H9 (cell line): ENCODE measurements at regions not wholly inside any gene's neighbourhood (a gene's known extent, or its start where the extent isn't known, plus 50 kb on each side); places are given as distances from the start of the nearest gene placed in this dataset.

Experiments
- DNase-seq: peaks from one replicate; pipeline ENCODE4 v3.0.0-alpha.2; 2017
- H2AFZ ChIP-seq: one replicate; pipeline ENCODE4 v1.6.1; 2013; ENCODE audit warnings: mild to moderate bottlenecking, low read length, control low read depth, moderate library complexity
- H2AK5ac ChIP-seq: 2 replicates; pipeline ENCODE4 v1.6.1; 2013; ENCODE audit warnings: low read length, control low read depth, mixed read lengths; ENCODE audit not compliant: insufficient read length
- H2BK120ac ChIP-seq: one replicate; pipeline ENCODE4 v1.6.1; 2013; ENCODE audit warnings: low read depth, mild to moderate bottlenecking, low read length, control low read depth, inconsistent platforms; ENCODE audit not compliant: poor library complexity, severe bottlenecking
- H2BK12ac ChIP-seq: 2 replicates; pipeline ENCODE4 v1.6.1; 2013; ENCODE audit warnings: low read length, control low read depth, mixed read lengths, low read depth; ENCODE audit not compliant: insufficient read length
- H2BK15ac ChIP-seq: 2 replicates; pipeline ENCODE4 v1.6.1; 2013; ENCODE audit warnings: low read depth, low read length, control low read depth
- H2BK20ac ChIP-seq: one replicate; pipeline ENCODE4 v1.6.1; 2013; ENCODE audit warnings: low read depth, mild to moderate bottlenecking, low read length, control low read depth, inconsistent platforms; ENCODE audit not compliant: poor library complexity, severe bottlenecking
- H2BK5ac ChIP-seq: 2 replicates; pipeline ENCODE4 v1.6.1; 2013; ENCODE audit warnings: low read length, control low read depth, mixed read lengths; ENCODE audit not compliant: insufficient read length
- H3K14ac ChIP-seq: 2 replicates; pipeline ENCODE4 v1.6.1; 2013; ENCODE audit warnings: low read length, control low read depth; ENCODE audit not compliant: insufficient read depth
- H3K18ac ChIP-seq: 2 replicates; pipeline ENCODE4 v1.6.1; 2013; ENCODE audit warnings: low read depth, mild to moderate bottlenecking, mixed read lengths, low read length, control low read depth; ENCODE audit not compliant: insufficient read length
- H3K23ac ChIP-seq: 2 replicates; pipeline ENCODE4 v1.6.1; 2013; ENCODE audit warnings: low read length, control low read depth, mixed read lengths, low read depth; ENCODE audit not compliant: insufficient read length
- H3K23me2 ChIP-seq: 2 replicates; pipeline ENCODE4 v1.6.1; 2013; ENCODE audit warnings: low read depth, mild to moderate bottlenecking, mixed read lengths, low read length, control low read depth; ENCODE audit not compliant: insufficient read length, poor library complexity, severe bottlenecking
- H3K27ac ChIP-seq: 2 replicates; pipeline ENCODE4 v1.5.1; 2013; ENCODE audit warnings: low read length, control low read depth, mixed read lengths, low read depth; ENCODE audit not compliant: insufficient read length
- H3K27me3 ChIP-seq: 2 replicates; pipeline ENCODE4 v1.6.1; 2013; ENCODE audit warnings: low read length, control low read depth, inconsistent platforms; ENCODE audit not compliant: insufficient read depth
- H3K4ac ChIP-seq: 2 replicates; pipeline ENCODE4 v1.6.1; 2013; ENCODE audit warnings: low read depth, mild to moderate bottlenecking, control low read depth, inconsistent platforms, low read length, moderate library complexity
- H3K4me1 ChIP-seq: 2 replicates; pipeline ENCODE4 v1.6.1; 2013; ENCODE audit warnings: low read length, control low read depth, inconsistent platforms; ENCODE audit not compliant: insufficient read depth
- H3K4me2 ChIP-seq: 2 replicates; pipeline ENCODE4 v1.6.1; 2013; ENCODE audit warnings: low read length, control low read depth, mixed read lengths; ENCODE audit not compliant: insufficient read length, insufficient read depth
- H3K56ac ChIP-seq: 2 replicates; pipeline ENCODE4 v1.6.1; 2013; ENCODE audit warnings: low read depth, mild to moderate bottlenecking, mixed read lengths, low read length, control low read depth; ENCODE audit not compliant: insufficient read length
- H3K79me1 ChIP-seq: 2 replicates; pipeline ENCODE4 v1.6.1; 2013; ENCODE audit warnings: low read depth, mild to moderate bottlenecking, moderate library complexity, low read length, control low read depth, inconsistent platforms; ENCODE audit not compliant: insufficient read depth, poor library complexity, severe bottlenecking
- H3K79me2 ChIP-seq: 2 replicates; pipeline ENCODE4 v1.6.1; 2013; ENCODE audit warnings: low read length, control low read depth, inconsistent platforms; ENCODE audit not compliant: insufficient read depth
- H3K9ac ChIP-seq: 2 replicates; pipeline ENCODE4 v1.6.1; 2013; ENCODE audit warnings: low read length, control low read depth, mixed read lengths; ENCODE audit not compliant: insufficient read length; ENCODE audit errors: extremely low read depth
- H3K9me3 ChIP-seq: one replicate; pipeline ENCODE4 v1.6.1; 2013; ENCODE audit warnings: low read depth, low read length, inconsistent platforms; ENCODE audit not compliant: control insufficient read depth
- H3T11ph ChIP-seq: one replicate; pipeline ENCODE4 v1.6.1; 2013; ENCODE audit warnings: mild to moderate bottlenecking, low read length, control low read depth, inconsistent platforms
- H4K20me1 ChIP-seq: one replicate; pipeline ENCODE4 v1.6.1; 2013; ENCODE audit not compliant: control insufficient read depth, insufficient read length, insufficient read depth
- H4K5ac ChIP-seq: 2 replicates; pipeline ENCODE4 v1.6.1; 2013; ENCODE audit warnings: low read depth, mild to moderate bottlenecking, mixed read lengths, low read length, control low read depth; ENCODE audit not compliant: insufficient read length
- H4K8ac ChIP-seq: replicated peaks from 2 replicates; pipeline ENCODE4 v1.6.1; 2013; ENCODE audit warnings: low read length, control low read depth, mixed read lengths, low read depth; ENCODE audit not compliant: insufficient read length
- H4K91ac ChIP-seq: 2 replicates; pipeline ENCODE4 v1.6.1; 2013; ENCODE audit warnings: low read depth, mild to moderate bottlenecking, moderate library complexity, mixed read lengths, low read length, control low read depth; ENCODE audit not compliant: insufficient read length
- H3K27ac Mint-ChIP-seq, 3 experiments: 2 replicates in 2 of 3; 3 replicates in 1 of 3; pipeline ENCODE4 v1.8.0; 2020 to 2021; ENCODE audit warnings: mixed read lengths in 3 of 3, mild to moderate bottlenecking in 1 of 3, moderate library complexity in 1 of 3
- H3K27me3 Mint-ChIP-seq: 2 replicates; pipeline ENCODE4 v1.8.0; 2021; ENCODE audit warnings: low read depth, mild to moderate bottlenecking, moderate library complexity, mixed read lengths
- H3K36me3 Mint-ChIP-seq, 3 experiments: 2 replicates in 2 of 3; 3 replicates in 1 of 3; pipeline ENCODE4 v1.8.0; 2020 to 2021; ENCODE audit warnings: low read depth in 3 of 3, mixed read lengths in 3 of 3; ENCODE audit not compliant: insufficient read depth in 1 of 3
- H3K4me1 Mint-ChIP-seq, 2 experiments: 2 replicates each; pipeline ENCODE4 v1.8.0; 2020; ENCODE audit warnings: mixed read lengths in 2 of 2
- H3K4me3 Mint-ChIP-seq, 2 experiments: 2 replicates in 1 of 2; 3 replicates in 1 of 2; pipeline ENCODE4 v1.8.0; 2020 to 2021; ENCODE audit warnings: mild to moderate bottlenecking in 2 of 2, mixed read lengths in 2 of 2, moderate library complexity in 1 of 2
- H3K9me3 Mint-ChIP-seq, 2 experiments: 2 replicates in 1 of 2; 3 replicates in 1 of 2; pipeline ENCODE4 v1.8.0; 2020; ENCODE audit warnings: mild to moderate bottlenecking in 2 of 2, mixed read lengths in 2 of 2, moderate library complexity in 1 of 2
- WGBS: extraction: QIAGEN DNeasy Blood & Tissue Kit; methylation state at CpG from one replicate; pipeline ENCODE4 v1.1.7; 2013; ENCODE audit warnings: missing lambda C conversion rate, low lambda C conversion rate, mixed read lengths; ENCODE audit not compliant: insufficient read length; ENCODE audit errors: extremely low coverage; 5-methylcytosine and 5-hydroxymethylcytosine counted together
- TF ChIP-seq, protein P1 (sequence below): fragments of 200-600 bp; sonication (generic); conservative IDR thresholded peaks from 3 replicates; pipeline ENCODE4 v1.8.0; 2021; ENCODE audit warnings: antibody characterized with exemption, mild to moderate bottlenecking

DNA sequence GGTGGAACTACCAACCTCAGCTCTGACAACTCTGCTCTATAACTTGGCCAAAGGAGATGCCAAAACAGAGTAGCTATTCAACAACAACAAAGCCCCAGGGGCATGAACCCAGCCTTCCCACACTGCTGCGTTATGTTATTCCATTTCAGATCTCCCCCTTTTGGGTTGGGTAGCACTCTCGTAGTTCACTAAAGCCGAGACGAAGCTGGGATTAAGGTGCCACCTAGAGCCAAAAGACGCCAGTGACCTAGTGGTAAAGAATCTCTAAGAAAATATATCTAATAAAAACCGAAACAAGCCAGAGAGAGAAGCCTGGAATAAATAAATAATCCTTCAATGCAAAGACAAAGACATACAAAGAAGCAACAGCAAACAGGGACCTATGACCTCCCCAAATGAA, 217.3 kb downstream of the HERPUD2 start:
- Mint-ChIP-seq H3K4me1 (peaks cover 4 to 8% of the 10 kb centered on the region in 2 experiments; a peak in 2 of 4 replicates), H3K27me3 (peaks cover 2% of the 10 kb centered on the region; the same call in 1 of the 2 replicates), H3K9me3 (no peaks in the 10 kb centered on the region), H3K36me3 (no peaks in the 10 kb centered on the region; a peak in 1 of 7 replicates), H3K27ac (no peak overlapping the region), H3K4me3 (no peak overlapping the region)
- Histone ChIP-seq H3K79me2 (no peaks in the 10 kb centered on the region; the same call in 1 of the 2 replicates), H4K5ac (no peak overlapping the region), H2BK20ac (no peak overlapping the region), H3K18ac (no peak overlapping the region), H3K14ac (no peak overlapping the region), H2BK15ac (no peak overlapping the region), H3K23me2 (no peaks in the 10 kb centered on the region), H3K4me2 (no peak overlapping the region), H2BK12ac (no peak overlapping the region), H3K56ac (no peak overlapping the region), H3K9ac (no peak overlapping the region), H4K20me1 (no peaks in the 10 kb centered on the region), H2BK5ac (no peak overlapping the region), H4K91ac (no peak overlapping the region), H3T11ph (no peak overlapping the region), H3K4ac (no peak overlapping the region), H3K9me3 (no peaks in the 10 kb centered on the region), H3K23ac (no peak overlapping the region), H4K8ac (no peak overlapping the region), H2AFZ (no peak overlapping the region), H3K27ac (no peak overlapping the region), H2BK120ac (no peak overlapping the region), H3K27me3 (no peaks in the 10 kb centered on the region), H2AK5ac (no peak overlapping the region), H3K4me1 (no peaks in the 10 kb centered on the region), H3K79me1 (no peaks in the 10 kb centered on the region)
- no CpG with 5 or more reads among the region's 6 CpGs for WGBS
- DNase-seq, result no peak
- TF ChIP-seq, protein P1, sequence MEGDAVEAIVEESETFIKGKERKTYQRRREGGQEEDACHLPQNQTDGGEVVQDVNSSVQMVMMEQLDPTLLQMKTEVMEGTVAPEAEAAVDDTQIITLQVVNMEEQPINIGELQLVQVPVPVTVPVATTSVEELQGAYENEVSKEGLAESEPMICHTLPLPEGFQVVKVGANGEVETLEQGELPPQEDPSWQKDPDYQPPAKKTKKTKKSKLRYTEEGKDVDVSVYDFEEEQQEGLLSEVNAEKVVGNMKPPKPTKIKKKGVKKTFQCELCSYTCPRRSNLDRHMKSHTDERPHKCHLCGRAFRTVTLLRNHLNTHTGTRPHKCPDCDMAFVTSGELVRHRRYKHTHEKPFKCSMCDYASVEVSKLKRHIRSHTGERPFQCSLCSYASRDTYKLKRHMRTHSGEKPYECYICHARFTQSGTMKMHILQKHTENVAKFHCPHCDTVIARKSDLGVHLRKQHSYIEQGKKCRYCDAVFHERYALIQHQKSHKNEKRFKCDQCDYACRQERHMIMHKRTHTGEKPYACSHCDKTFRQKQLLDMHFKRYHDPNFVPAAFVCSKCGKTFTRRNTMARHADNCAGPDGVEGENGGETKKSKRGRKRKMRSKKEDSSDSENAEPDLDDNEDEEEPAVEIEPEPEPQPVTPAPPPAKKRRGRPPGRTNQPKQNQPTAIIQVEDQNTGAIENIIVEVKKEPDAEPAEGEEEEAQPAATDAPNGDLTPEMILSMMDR, result peak; percentile 22; the same call in 1 of the 3 replicates
